NB4 (cell line): ENCODE measurements at regions not wholly inside any gene's neighbourhood (a gene's known extent, or its start where the extent isn't known, plus 50 kb on each side); places are given as distances from the start of the nearest gene placed in this dataset.

Experiments used
- CTCF ChIP-seq: IDR thresholded peaks from one replicate; pipeline ENCODE4 v1.5.1; 2012; ENCODE audit warnings: low read depth, low read length
- POLR2A ChIP-seq: IDR thresholded peaks from 2 replicates; pipeline ENCODE4 v1.6.1; 2011; ENCODE audit warnings: mild to moderate bottlenecking; ENCODE audit not compliant: insufficient read length; ENCODE audit errors: extremely low read depth

- TF ChIP-seq POLR2A (no peak), CTCF (no peak)
These were observed 587.8 kb downstream of the PSAT1 start for GRCh38 chr9:78884611-78885150.
